SK-N-MC (cell line): ENCODE measurements at regions not wholly inside any gene's neighbourhood (a gene's known extent, or its start where the extent isn't known, plus 50 kb on each side); places are given as distances from the start of the nearest gene placed in this dataset.

Source experiments
- EZH2 ChIP-seq: fragments of 200-600 bp; sonication (generic); IDR thresholded peaks from one replicate; pipeline ENCODE4 v1.6.1; 2017; ENCODE audit warnings: antibody characterized with exemption
- FOXP2 ChIP-seq: optimal IDR thresholded peaks from 2 replicates; pipeline ENCODE3; 2011; ENCODE audit warnings: mild to moderate bottlenecking, moderate library complexity; ENCODE audit not compliant: insufficient read depth; ENCODE audit errors: extremely low read length, control extremely low read depth
- POLR2AphosphoS5 ChIP-seq: IDR thresholded peaks from 2 replicates; pipeline ENCODE4 v1.6.1; 2012; ENCODE audit warnings: mild to moderate bottlenecking, low read depth, low read length, borderline replicate concordance

DNA sequence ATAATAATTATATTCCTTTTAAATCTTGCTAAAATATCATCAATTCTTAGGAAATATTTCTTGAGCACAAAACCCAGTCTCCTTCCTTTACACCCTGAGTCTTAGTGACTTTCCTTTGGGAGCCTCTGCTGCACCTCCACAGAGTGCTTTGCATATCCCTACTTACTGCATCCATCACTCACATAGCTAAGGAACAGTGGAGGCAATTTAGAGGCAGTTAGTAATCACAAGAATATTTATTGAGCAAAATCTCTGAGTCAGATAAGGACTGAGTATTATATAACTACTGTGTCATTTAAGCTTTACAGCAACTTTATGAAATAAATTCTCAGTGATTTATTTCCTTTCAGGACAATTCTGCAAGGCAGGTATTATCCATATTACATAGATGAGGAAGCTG, 327.7 kb downstream of the TMX3 start:
- no peak for TF ChIP-seq EZH2
- no peak for TF ChIP-seq POLR2AphosphoS5
- no peak for TF ChIP-seq FOXP2
